T-helper 2 cell (primary cell): ENCODE measurements at regions not wholly inside any gene's neighbourhood (a gene's known extent, or its start where the extent isn't known, plus 50 kb on each side); places are given as distances from the start of the nearest gene placed in this dataset.

ENCODE experiments used
- DNase-seq, 5 experiments: peaks; one replicate each; pipeline versions ENCODE4 v3.0.0 to v3.0.0-alpha.2; 2012 to 2022

DNA sequence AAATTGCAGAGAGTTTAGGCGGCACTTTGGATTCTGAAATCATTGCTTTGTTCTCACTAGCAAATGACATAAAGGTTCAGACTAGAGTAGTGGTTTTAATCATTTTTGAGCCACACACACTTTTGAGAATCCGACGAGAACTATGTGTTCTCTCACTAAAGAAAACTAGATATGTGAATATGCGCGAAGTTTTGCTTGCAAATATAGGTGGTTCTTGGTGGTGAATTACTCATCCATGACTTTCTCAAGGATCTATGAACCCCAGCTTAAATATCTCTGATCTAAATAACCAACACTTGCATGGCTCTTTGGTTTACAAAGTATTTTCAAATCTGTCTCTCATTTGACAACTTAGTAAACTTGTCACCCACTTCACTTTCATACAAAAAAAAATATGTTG lies 54.8 kb downstream of the NOG start:
- DNase-seq: no peak

DNA sequence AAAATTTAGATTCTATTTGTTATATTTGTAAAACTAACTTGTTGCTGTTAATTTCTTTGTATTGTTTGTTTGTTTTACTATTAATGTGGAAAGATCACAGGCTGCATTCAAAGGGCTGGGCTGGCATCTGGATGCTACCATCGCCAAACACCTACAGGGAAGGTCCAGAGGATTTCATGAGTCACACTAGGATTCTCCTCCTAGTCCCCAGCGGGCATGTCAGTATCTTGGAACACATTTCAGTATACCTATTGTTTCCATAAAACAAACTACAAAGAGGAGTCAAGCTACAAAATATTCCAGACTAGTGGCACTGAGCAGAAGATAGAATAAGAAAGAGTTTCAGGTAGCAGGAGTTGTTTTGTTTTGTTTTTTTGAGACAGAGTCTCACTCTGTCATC lies 55.3 kb downstream of the NOG start:
- DNase-seq: no peak

DNA sequence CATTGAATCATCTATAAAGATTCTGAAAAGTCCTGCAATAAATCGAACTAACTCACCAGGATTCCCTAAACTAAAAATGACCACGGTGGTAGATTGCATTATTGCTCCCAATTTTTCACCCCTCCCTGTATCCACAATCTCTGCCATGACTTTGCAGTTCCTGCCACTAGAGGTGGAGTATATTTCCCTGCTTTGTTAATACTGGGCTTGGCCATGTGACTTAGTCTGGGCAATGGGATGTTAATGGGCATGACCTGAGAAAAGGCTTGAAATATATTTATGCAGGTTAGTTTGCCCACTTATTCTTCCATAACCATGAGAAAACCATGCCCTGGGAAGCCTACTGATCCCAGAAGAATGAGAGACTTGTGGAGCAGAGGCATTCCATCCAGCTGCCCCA lies 59.1 kb downstream of the NOG start:
- no peak for DNase-seq

DNA sequence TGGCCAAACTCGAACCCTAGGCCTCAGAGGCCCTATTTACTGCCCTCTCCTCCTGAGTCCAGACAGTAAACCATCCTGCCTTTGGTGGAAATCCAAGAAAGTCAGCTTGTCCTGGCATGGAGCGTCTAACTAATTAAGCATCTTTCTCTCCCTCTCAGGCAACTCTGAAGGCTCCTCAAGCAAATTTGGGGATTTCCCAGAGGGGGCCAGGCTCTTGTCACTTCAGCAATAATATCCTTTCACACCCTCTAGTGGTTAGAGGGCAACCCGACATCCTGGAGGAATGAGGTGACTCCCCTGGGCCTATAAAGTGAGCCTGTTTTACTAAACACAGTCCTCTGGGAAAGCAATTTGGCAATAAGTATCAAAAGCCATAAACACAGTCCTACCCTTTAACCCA lies 60.4 kb downstream of the NOG start:
- DNase-seq: peak in 3 of 5 experiments; percentile 25 to 38 (median 33)

DNA sequence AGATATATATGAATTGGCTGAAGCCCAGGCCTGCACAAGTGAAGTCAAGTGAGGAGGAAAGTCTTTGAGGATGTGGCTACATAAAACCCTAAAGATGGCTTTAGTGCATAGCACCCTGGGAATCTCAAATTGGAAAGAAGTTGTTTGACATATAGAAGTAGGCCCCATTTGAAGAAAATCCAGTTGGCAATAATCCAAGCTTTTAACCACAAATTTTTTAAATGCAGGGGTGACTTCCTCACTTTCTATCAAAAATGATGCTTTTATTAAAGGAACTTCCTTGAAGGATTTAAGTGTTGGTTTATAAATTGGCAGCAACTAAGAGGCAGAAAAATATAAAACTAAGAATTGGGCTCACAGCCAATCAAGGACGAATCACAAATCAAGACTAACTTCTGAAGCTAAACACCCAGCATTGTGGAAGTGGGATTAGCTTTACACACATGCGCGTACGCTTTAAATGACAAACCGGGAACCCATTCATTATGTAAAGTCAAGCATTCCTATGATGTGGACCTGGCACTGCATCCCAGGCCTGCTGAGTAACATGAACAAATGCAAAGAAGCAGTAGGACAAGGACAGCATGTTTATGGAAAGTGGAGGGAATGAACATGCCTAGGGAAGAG lies 63.3 kb downstream of the NOG start:
- DNase-seq: no peak

DNA sequence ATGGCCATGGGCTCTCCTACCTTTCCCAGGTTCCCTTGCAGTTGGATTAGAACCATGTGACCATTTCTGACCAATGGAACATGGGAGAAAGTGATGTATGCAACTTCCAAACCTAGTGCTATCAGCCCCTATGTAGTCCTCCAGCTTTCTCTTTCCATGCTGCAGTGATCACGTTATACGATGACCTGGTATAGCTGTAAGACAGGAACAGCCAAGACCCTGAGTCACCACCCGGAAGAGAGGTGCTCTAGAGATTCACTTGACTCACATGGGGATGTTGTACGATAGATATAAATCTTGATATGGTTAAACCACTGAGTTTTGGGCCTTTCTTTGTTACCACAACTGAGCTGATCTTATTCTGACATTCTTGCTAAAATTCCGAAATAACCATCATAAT lies 65.1 kb downstream of the NOG start:
- peak in 1 of 5 experiments; percentile 42 for DNase-seq

DNA sequence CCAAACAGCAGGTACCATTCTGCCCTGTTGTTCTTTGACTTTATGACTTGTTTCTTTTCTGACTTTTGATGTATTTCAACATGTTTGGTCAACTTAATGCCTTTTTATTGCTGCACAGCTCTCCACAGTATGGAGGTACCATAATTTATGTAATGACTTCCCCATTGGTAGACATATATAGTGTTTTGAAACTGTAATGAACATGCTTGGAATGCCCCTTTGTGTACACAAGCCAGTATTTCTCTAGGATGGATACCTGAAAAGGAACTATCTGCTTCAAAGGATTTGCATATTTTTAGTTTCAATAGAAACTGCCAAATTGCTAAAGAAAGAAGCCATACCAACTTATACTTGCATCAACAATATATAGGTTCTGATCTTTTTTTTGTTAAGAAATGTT lies 66.1 kb downstream of the NOG start:
- DNase-seq: no peak

DNA sequence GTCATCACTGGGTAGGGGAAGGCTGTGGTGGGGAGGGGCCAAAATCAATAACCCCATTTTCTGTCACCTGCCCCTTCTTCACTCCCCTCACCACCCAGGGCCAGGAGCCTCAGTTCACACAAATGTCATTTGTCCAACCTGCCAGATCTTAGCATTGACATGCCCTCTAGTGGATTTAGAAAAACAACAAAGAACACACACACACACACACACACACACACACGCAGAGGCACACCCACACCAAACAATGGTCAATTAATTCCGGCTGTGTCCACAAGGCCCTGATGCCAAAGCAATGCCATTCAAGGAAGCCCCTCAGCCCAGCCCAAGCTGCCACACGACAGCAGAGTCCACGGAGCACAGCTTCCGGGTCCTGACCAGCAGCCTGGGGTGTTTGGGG lies 68.4 kb downstream of the NOG start:
- no peak for DNase-seq

DNA sequence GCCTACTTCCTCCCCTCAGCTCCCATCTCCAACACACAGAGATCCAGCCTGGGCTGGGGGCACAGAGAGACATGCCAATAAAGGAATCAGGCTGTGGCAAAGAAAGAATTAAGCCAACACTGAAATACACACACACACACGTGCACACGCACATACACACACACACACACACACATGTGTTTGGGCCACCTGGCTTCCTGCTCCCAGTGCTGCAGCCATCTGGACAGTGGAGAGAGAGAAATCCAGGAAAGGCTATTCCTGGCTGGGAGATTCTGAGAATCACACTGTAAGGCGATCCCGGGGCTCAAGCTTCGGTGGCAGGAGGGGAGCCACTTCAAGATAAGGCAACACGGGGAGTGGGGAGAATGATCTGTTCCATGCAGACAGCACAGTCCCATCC lies 72.4 kb downstream of the NOG start:
- DNase-seq: no peak

DNA sequence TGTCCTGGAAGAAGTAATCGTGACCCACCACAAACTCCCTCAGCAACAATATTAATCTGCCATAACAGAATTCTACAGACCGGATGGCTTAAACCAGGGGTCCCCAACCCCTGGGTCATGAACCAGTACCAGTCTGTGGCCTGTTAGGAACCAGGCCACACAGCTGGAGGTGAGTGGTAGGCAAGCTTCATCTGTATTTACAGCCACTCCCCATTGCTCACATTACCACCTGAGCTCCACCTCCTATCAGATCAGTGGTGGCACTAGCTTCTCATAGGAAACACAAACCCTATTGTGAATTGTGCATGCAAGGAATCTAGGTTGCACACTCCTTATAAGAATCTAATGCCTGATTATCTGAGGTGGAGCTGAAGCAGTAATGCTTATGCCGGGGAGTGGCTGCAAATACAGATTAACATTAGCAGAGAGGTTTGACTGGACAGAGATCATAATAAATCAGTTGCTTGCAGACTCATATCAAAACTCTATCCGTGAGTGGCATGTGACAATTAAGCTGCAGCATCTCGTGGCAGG lies 74.5 kb downstream of the NOG start:
- no peak for DNase-seq

DNA sequence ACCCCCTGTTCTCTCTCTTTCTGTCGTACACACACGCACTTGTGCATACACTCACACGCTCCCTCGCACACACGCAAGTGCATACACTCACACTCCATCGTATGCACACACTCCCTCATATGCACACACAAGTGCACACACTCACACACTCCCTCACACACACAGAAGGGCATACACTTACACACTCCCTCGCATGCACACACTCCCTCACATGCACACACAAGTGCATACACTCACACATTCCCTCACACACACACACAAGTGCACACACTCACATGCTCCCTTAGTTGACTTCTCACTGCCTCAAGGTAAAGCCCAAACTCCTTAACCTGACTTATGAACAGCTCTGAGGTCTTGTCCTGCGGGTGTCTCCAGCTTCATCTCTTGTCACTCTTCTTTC lies 78.7 kb downstream of the NOG start:
- DNase-seq: no peak

DNA sequence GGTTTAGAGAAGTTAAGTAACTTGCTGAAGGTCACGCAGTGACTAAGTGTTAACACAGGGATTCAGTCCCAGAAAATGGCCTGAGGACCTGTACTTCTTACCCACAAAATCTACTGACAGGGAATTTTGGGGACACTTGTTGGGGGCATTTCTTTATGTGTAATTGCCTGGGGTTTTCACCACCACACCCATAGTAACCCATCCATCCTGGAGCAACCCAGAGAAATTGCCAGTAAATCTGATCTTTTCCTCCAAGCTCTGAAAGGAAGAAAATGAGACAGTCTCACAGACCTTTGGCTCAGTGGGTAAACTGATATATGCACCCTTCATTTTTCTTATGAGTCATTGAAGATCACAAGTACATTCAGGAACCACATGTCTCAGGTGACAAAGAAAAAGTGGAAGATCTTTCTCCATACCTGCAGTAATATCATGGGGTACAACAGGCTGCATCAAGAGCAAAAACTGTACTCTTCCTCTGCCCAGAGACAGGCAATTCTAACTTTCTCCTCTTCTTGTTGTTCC lies 81.0 kb downstream of the NOG start:
- no peak for DNase-seq

DNA sequence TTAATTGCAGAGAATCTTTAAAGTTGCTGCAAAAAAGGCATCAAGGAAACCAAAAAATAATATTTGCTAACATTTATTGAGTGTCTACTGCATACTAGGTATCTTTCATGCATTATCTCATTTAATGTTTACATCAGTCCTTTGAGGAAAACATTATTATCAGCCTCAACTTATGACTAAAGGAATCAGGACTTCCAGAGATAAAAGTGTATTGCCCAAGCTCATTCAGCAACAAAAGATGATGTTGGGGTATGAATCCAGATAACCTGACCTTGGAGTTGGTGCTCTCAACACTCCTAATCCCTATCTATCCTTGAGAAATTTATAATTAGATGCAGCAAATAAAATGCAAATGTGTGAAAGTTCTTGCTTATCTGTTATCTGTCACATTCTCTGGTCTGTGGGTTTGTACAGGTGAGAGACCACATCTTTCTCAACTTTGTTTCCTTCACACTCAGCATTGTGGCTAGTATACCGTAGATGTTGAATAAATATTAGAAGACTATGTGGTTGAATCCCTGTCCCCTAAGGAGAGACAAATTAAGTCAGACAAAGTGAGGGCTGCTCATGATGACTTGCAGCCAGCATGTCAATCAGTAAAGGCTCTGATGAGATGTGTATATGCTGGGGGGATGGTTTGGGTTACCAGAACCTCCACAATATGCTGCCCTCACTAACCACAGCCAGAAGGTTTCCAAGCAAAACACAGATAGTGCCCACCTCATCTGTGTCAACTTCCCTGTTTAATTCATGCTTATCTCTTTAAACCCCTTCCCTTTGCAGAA lies 82.6 kb downstream of the NOG start:
- peak in 1 of 5 experiments; percentile 16 for DNase-seq

DNA sequence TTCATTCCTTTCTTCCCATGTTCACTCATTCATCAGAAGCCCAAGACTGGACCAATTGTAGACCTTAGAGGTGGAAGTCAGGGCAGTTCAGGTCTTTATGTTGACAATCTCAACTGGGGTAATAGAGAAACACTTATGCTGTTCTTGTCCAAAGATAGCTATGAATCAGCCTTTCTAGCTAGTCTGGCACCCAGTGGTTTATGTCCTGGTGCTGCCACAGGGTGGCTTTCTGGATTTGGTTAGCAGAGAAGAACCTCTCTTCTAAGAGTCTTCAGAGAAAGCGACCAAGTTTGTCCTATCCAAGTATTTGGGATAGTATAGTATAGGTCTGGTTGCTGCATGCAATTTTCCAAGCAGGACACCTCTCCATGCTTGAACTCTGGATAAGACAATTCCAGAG lies 83.3 kb downstream of the NOG start:
- DNase-seq: no peak

DNA sequence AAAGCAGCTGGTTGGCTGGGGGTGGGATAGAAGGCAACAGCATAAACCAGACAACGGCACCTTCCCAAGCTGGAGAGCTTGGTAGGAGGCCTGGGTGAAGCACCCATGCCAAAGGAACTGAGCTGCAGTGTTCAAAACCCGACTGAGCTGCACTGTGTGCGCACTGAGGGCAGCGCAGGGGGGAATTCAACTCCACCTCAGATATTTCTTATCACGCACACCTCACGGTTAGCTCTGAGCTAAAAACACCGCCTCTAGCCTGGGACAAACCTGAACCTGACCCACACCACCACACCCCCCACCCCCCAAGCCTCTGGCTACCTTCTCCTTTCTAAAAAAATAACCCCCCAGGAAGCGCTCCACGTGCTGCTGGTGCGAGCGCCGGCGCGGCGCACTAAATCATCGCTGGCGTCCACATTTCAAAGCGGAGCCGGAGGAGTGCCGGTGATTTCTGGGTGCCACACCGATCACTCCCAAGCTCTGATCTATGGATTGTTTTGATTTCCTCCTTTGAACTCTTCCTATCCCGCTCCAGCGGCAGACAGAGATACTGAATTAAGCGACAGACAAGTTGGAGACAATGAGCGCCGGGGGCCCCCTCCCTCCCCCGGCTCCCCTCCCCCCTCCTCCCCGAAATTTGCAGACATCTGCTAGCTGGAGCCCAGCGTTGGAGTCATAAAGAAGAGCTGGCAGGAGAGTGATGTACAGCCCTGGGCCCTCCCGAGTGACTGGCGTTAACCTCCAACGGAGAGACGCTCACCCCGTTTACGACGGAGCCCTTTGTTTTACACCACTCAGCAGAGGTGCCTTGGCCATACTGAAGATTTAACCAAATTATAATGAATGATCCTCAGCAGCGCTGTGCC lies 85.0 kb downstream of the NOG start:
- no peak for DNase-seq

DNA sequence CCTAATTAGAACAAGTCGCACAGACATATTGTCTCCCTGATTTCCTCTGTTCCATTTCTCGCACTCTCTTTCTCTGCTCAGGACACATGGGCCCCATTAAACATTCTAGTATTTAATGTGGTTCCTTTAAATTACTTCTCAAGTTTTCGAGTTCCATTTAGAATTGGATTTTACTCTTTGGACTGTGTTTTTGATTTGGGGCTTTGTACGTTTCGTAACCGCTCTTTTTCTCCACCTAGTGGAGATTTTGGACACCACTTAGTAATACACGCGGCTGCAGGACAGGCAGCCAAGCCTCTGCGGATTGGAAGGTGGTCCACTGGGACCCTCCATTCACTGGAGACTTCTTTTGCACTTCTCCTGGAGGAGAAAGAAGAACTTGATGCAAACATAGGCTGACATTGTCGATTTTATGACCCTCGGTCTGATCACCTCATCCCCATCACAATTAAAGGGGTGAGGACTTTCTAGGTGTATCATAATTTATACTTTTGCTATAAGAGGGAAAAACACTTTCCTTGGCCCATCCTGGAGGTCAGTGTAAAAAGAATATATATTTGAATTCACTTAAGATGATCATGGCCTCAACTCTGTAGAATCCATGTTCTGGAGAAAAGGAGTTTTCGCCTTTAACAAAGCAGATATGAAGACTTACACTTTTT lies 85.7 kb downstream of the NOG start:
- DNase-seq: no peak

DNA sequence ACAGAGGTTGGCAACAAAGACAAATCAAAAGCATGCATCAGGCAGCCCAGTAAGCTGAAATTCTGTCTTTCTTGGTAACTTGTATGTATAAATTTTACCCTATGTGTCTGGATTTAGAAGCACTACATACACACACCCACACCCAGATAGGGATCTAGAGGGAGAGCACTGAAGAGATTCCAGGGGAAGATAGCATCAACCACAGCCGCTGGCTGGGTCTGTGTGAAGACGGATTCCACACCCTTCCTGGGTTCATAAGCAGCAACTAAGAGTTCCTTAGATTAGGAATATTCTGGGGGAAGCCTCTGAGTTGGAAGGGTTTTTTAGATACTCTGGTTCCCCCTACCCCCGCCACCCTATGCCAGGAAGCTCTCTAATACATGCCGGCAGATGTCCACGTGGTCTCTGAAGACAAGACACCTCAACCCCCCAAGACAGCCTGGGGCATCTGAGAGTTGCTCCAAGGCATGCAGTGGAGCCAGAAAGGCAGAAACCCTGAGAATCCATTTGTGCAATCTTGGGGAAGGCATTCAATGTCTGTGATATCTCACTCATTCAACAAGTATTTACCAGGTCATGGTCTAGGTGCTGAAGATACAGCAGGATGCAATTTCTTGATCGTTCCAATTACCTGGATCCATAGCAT lies 86.4 kb downstream of the NOG start:
- peak in 1 of 5 experiments; percentile 42 for DNase-seq

DNA sequence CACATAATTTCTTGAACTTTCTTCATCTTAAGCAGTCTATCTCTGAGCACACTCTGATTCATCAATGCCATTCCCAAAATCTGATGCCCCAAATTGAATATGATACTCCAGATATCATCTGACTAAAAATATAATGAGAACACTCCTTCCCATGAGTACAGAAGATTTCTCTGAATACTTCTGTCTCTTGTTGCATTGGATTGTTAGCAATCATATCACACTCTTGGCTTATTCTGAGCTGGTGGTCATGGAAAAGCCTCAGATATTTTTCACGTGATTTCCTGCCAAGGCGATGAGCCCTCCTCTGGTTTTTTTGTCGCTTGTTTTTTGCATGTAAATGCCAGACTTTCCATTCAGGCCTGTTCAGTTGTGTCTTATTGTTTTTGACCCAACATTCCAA lies 87.2 kb downstream of the NOG start:
- DNase-seq: no peak

DNA sequence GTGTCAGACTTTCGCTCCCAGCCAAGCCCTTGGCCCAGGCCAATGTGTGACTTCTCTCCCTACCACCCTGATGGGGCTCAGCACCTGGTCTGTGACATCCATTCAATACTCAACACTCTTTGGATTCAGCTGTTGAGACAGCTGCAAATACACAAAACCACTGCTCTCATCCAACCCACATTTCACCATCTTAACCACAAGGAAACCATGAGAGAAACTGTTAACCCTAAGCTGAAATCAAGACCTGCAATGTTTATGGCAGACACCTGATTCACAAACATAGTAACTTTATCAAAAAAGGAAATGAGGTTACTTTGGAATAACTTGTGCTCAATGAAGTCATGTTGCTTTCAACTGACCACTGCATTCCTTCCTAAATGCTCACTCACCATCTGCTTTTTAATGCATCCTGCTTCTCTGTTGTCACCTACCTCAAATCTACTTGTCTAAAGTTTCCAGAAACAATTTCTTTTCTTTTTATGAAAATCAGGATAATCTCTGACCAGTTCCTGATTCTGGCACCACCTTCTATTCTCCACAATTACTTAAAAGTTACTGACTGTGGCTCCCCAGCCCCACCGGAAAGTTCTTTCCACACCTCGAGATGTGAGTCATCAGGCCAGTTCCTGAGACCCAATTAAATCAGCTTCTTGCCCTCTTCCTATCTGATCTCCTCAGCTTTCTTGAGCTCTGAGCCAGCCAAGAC lies 88.2 kb downstream of the NOG start:
- peak in 2 of 5 experiments; percentile 5 to 68 for DNase-seq

DNA sequence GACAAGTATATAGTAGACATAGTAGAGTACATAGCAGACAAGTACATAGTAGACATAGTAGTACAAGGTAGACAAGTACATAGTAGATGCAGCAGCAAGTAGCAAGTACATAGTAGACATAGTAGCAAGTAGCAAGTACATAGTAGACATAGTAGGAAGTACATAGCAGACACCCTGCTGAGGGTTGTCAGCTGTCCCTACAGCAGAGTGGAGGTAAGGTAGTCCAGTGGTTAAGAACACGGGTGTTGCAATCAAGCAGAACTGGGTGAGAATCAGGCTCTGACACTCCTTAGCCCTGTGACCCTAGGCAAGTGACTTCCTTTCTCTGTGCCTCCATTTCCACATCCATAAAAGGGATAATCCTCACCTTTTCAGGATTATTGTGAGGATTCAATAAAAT lies 94.7 kb downstream of the NOG start:
- no peak for DNase-seq
